D721Med (cell line): ENCODE measurements at regions not wholly inside any gene's neighbourhood (a gene's known extent, or its start where the extent isn't known, plus 50 kb on each side); places are given as distances from the start of the nearest gene placed in this dataset.
A peak's percentile ranks its signal among the peaks of the same experiment; 100 is the strongest.

ENCODE experiments used
- DNase-seq: peaks from one replicate; pipeline ENCODE4 v3.0.0; 2011; ENCODE audit warnings: low spot score; ENCODE audit not compliant: insufficient read length
- FAIRE-seq: peaks from 2 replicates; lab custom pipeline; 2011; peaks lifted over from hg19 to GRCh38; lab: Jason Lieb, UNC
- TF ChIP-seq, protein P1 (sequence below): IDR thresholded peaks from 2 replicates; pipeline ENCODE4 v1.5.1; 2012; ENCODE audit warnings: mild to moderate bottlenecking, control low read depth; ENCODE audit not compliant: insufficient read depth; ENCODE audit errors: missing control alignments

DNA sequence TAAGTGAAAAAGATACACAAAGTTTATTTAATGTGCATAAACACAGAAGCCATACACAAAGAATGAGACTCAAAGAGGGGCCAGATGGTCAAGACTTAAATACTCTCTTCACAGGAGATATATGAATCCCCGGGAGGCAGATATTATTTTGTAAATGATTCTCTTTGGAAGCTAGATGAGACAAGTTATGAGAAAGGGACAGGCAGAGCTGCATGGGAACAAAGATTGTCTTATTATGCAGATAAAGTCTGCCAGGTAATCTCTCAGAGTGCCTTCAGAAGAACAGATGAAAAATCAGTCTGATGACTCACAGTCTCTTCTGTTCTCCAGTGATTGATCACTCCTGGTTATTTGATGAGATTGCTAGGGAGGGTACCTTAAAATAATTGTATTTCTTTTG is 89.0 kb downstream of the NAF1 start:
- DNase-seq: no peak
- peak; percentile 68 for FAIRE-seq
- TF ChIP-seq, protein P1, sequence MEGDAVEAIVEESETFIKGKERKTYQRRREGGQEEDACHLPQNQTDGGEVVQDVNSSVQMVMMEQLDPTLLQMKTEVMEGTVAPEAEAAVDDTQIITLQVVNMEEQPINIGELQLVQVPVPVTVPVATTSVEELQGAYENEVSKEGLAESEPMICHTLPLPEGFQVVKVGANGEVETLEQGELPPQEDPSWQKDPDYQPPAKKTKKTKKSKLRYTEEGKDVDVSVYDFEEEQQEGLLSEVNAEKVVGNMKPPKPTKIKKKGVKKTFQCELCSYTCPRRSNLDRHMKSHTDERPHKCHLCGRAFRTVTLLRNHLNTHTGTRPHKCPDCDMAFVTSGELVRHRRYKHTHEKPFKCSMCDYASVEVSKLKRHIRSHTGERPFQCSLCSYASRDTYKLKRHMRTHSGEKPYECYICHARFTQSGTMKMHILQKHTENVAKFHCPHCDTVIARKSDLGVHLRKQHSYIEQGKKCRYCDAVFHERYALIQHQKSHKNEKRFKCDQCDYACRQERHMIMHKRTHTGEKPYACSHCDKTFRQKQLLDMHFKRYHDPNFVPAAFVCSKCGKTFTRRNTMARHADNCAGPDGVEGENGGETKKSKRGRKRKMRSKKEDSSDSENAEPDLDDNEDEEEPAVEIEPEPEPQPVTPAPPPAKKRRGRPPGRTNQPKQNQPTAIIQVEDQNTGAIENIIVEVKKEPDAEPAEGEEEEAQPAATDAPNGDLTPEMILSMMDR: no peak

DNA sequence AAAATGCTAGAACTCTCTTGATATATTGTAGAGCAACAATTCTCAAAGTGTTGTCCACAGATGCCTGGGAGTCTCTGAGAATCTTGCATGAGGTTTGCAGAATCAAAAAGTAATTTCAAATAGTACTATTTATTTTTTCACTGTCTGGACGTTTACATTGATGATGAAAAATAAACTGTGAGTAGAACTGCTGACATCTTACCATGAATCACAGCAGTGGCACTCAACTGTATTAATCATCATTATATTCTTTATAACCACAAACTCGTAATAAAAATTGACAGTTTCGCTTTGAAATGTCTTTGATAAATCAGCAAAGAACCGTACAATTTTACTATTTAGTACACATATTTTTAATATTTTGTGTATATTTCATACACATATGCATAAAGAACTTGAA is 94.5 kb downstream of the NAF1 start:
- no peak for FAIRE-seq
- no peak for DNase-seq
- TF ChIP-seq, protein P1: no peak

DNA sequence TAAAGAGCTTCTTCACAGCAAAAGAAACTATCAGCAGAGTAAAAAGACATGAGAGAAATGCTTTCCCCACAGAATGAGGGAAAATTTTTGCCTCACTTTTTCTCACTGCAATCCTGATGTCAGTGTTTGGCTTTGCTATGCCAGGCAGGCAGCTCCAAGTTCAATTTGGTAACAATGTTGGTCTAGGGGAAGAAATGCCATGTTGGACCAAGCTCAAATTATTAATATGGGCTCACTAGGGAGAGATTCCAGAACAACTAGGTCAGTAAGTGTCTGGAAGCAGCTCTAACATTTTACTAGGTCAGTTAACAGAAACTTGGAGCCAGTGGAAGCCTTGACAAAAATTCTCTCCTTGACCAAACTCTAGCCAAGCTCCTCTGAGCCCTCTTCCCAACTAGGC is 95.4 kb downstream of the NAF1 start:
- FAIRE-seq (no peak), DNase-seq (no peak)
- TF ChIP-seq, protein P1: no peak

DNA sequence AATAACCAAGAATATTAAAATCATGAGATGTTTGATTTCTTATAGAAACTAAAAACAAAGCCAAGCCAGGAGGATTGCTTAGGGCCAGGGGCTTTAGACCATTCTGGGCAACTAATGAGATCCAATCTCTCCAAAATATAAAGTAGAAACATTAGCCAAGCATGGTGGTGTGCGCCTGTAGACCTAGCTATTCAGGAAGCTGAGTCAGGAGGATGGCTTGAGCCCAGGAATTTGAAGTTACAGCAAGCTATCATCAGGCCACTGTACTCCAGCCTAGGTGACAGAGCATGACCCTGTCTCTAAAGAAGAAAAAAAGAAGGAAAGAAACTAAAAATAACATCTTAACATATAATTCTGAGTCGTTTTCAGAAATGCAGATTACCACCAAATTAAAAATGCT is 96.7 kb downstream of the NAF1 start:
- no peak for DNase-seq
- FAIRE-seq: no peak
- TF ChIP-seq, protein P1: no peak

DNA sequence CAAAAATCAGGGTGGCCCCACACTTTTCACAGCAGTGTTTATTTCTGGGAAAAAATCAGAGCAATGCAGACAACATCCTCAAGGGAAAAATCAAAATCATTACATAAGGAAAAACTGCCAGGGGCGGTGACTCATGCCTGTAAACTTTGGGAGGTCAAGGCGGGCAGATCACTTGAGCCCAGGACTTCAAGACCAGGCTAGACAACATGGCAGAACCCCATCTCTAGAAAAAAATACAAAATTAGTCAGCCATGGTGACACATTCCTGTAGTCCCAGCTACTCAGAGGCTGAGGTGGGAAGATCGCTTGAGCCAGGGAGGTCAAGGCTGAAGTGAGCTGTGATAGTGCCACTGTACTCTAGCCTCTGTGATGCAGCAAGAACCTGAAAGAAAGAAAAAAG is 102.8 kb downstream of the NAF1 start:
- TF ChIP-seq, protein P1: no peak
- FAIRE-seq (no peak), DNase-seq (no peak)

DNA sequence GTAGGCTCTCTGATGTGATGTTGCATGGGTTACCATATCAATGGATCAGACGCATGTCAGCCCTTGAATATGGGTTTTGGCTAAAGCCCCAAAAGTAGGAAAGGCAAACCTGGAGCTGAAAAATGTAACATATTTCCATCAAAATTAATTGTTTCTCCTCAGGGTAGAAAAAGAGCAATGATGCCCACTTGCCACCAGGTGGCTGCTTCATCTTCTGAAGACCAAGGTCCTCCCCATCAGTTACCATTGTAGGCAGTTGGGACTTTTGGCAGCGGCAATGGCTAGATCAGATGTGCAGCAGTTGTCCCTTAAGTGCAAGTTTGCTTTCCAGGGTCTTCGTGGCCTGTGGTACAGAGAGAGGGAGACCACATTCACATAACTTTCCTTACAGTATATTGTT is 118.2 kb downstream of the NAF1 start:
- TF ChIP-seq, protein P1: peak; percentile 64
- FAIRE-seq: no peak
- DNase-seq: peak; percentile 12

DNA sequence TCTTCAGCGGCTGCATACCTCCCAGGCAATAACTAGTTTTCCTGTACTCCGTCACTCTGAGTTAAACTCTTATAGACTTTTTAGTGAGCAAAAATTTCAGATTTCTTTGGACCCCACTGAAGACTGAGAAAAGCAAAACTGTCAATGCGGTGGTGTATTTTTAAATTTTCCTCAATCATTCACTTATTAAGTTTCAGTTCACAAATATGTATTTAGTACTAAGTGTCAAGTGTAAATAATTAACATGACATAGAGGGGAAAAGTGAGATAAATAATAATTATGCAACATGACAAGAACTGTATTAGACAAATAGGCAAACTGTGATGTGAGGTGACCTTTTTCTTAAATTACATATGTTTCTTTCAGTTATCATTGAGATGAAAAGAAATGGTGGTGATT is 124.4 kb downstream of the NAF1 start:
- no peak for DNase-seq
- FAIRE-seq: no peak
- TF ChIP-seq, protein P1: no peak
